Activated naive CD8-positive, alpha-beta T cell treated with anti-CD3 and anti-CD28 coated beads, Interleukin-2, amount 50 U/mL, for 24 hours (primary cell): ENCODE measurements at regions not wholly inside any gene's neighbourhood (a gene's known extent, or its start where the extent isn't known, plus 50 kb on each side); places are given as distances from the start of the nearest gene placed in this dataset.

Experiments used
- ATAC-seq: fragments of 150-1000 bp; cut with Tn5 transposase; one replicate; pipeline ENCODE4 v1.10.0; 2021
- DNase-seq: peaks from one replicate; pipeline ENCODE4 v3.0.0; 2021
- H3K27ac Mint-ChIP-seq: one replicate; pipeline ENCODE4 v1.8.0; 2021; ENCODE audit warnings: mild to moderate bottlenecking, mixed read lengths
- H3K27me3 Mint-ChIP-seq: one replicate; pipeline ENCODE4 v1.8.0; 2021; ENCODE audit warnings: mixed read lengths
- H3K36me3 Mint-ChIP-seq: one replicate; pipeline ENCODE4 v1.8.0; 2021; ENCODE audit warnings: low read depth, mixed read lengths
- H3K4me1 Mint-ChIP-seq: one replicate; pipeline ENCODE4 v1.8.0; 2021; ENCODE audit warnings: mixed read lengths
- H3K4me3 Mint-ChIP-seq: one replicate; pipeline ENCODE4 v1.8.0; 2021; ENCODE audit warnings: mild to moderate bottlenecking, moderate library complexity, mixed read lengths
- H3K9me3 Mint-ChIP-seq: one replicate; pipeline ENCODE4 v1.8.0; 2021; ENCODE audit warnings: mixed read lengths

GRCh38 chr3:76687019-76687418 lies 352.9 kb upstream of the ROBO2 start:
- no peaks in the 10 kb centered on the region for H3K36me3 Mint-ChIP-seq
- no peak for DNase-seq
- no peaks in the 10 kb centered on the region for H3K4me1 Mint-ChIP-seq
- H3K9me3 Mint-ChIP-seq, result peaks cover 22% of the 10 kb centered on the region
- H3K4me3 Mint-ChIP-seq, result no peak overlapping the region
- no peaks in the 10 kb centered on the region for H3K27me3 Mint-ChIP-seq
- ATAC-seq, result no peak
- H3K27ac Mint-ChIP-seq, result no peak overlapping the region

DNA sequence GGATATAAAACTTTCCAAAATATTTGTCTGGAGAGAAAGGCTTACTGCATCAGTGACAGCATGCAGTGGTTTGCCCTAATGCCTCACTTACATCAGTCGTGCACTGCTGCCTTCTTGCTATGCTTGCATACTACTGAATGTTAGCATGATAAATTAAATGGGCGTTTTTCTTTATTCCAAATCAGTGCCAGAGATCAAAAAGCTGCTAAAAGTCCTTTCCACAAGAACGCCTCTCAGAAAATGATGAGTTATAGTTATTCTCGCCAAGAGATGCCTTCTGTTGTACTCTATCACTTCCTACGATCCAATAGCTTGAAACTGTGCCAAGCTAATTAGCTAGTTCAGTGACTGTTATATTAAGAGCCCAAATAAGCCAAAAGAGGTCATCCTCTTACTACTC lies 345.8 kb upstream of the ROBO2 start:
- H3K27ac Mint-ChIP-seq, result no peak overlapping the region
- DNase-seq, result no peak
- no peak for ATAC-seq
- no peaks in the 10 kb centered on the region for H3K36me3 Mint-ChIP-seq
- H3K9me3 Mint-ChIP-seq, result peaks cover 24% of the 10 kb centered on the region
- H3K27me3 Mint-ChIP-seq, result no peaks in the 10 kb centered on the region
- H3K4me1 Mint-ChIP-seq, result no peaks in the 10 kb centered on the region
- H3K4me3 Mint-ChIP-seq, result no peak overlapping the region

DNA sequence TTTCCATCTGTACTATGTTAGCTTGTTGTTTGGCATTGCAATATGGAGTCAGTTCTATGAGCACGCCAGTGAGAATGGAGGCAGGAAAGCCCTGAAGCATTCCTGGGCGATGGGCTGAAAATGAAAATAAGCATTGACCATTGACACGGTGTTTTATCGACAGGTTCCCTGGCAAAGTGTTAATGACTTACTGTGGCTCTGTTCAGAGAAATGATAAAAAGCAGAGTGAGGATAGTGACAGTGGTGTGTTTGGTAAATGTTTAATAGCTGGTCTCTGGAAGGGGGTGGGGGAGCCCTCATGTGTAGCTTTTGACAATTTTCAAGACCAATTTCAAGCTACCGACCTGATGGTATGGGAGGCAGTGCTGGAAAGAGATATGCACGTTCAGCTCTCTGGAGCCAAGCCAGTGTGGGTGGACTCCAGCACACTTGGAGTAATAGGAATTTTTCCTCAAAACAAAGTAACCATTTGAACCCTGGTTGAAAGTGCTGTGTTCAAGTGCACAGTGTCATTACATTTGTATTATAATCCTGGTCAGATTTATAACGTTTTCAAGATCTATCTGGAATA lies 341.7 kb upstream of the ROBO2 start:
- H3K36me3 Mint-ChIP-seq, result no peaks in the 10 kb centered on the region
- H3K27me3 Mint-ChIP-seq, result no peaks in the 10 kb centered on the region
- no peaks in the 10 kb centered on the region for H3K4me1 Mint-ChIP-seq
- no peak overlapping the region for H3K4me3 Mint-ChIP-seq
- DNase-seq (no peak), ATAC-seq (no peak)
- no peak overlapping the region for H3K27ac Mint-ChIP-seq
- H3K9me3 Mint-ChIP-seq, result peaks cover 18% of the 10 kb centered on the region

DNA sequence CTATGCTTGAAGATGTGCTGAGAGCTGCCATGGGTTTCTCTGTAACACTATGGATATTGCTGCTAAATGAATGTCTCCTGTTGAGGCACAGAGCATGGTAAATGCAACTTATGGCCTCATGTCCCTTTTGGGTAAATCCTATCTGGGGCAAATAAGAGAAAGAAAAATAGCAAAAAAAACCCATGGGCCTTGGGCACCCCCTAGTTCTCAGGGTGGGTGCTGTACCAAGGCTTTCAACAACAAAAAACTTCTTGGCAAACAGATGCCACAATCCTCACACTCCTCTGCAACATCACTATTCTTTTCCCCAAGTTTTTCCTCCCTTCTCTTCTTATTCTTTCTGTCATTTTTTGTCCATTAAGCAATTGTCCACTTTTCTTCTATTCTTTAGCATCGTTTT lies 340.1 kb upstream of the ROBO2 start:
- Mint-ChIP-seq H3K27me3 (no peaks in the 10 kb centered on the region), H3K36me3 (no peaks in the 10 kb centered on the region), H3K9me3 (peaks cover 22% of the 10 kb centered on the region), H3K27ac (no peak overlapping the region), H3K4me1 (no peaks in the 10 kb centered on the region), H3K4me3 (no peak overlapping the region)
- no peak for DNase-seq
- ATAC-seq, result no peak

DNA sequence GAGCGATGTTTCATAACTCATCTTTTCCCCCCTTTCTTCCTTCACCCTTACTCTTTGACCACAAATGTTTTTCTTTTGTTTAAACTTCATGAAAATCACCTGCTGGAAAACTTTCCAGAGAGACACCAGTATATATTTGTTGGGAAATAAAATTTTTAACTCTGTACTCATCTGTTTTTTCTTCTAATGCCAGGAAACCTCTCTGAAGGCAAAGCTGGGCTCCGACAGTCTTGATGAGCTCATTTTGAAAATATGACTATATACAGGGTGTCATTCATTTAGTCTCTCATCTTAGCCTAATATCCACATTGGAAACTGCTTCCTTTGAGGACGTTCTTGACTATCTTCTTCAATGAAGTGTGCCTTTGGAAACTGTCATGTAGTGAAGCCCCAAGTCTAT lies 339.6 kb upstream of the ROBO2 start:
- DNase-seq (no peak), ATAC-seq (no peak)
- no peaks in the 10 kb centered on the region for H3K27me3 Mint-ChIP-seq
- no peak overlapping the region for H3K4me3 Mint-ChIP-seq
- no peak overlapping the region for H3K27ac Mint-ChIP-seq
- no peaks in the 10 kb centered on the region for H3K36me3 Mint-ChIP-seq
- H3K9me3 Mint-ChIP-seq, result peaks cover 22% of the 10 kb centered on the region
- H3K4me1 Mint-ChIP-seq, result no peaks in the 10 kb centered on the region

GRCh38 chr3:76702676-76703075 lies 337.2 kb upstream of the ROBO2 start:
- Mint-ChIP-seq H3K4me3 (no peak overlapping the region), H3K27me3 (no peaks in the 10 kb centered on the region), H3K36me3 (no peaks in the 10 kb centered on the region), H3K27ac (no peak overlapping the region), H3K9me3 (peaks cover 16% of the 10 kb centered on the region), H3K4me1 (no peaks in the 10 kb centered on the region)
- ATAC-seq (no peak), DNase-seq (no peak)

GRCh38 chr3:76715426-76715825 lies 324.5 kb upstream of the ROBO2 start:
- no peaks in the 10 kb centered on the region for H3K36me3 Mint-ChIP-seq
- no peak for DNase-seq
- H3K27ac Mint-ChIP-seq, result no peak overlapping the region
- no peak for ATAC-seq
- H3K4me3 Mint-ChIP-seq, result no peak overlapping the region
- H3K4me1 Mint-ChIP-seq, result no peaks in the 10 kb centered on the region
- H3K9me3 Mint-ChIP-seq, result peaks cover 15% of the 10 kb centered on the region
- no peaks in the 10 kb centered on the region for H3K27me3 Mint-ChIP-seq

DNA sequence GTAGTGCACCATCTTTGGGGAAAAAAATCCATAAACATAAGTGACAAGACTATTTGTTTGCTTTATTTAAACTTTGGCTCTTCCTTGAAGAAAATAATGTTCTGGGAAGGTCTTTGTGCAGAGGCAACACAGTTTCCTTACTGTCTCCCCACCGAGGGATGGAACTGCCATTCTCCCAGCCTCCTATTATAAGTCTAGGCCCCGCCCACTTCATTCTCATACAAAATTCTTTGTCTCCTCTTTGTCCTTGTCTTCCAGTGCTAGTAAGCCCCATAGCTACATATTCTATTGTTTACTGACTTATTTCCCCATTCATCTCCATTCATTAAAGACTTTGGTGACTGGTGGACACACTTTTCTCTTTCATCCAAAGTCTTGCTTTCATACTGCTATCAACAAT lies 316.5 kb upstream of the ROBO2 start:
- no peaks in the 10 kb centered on the region for H3K36me3 Mint-ChIP-seq
- H3K27ac Mint-ChIP-seq, result no peak overlapping the region

GRCh38 chr3:76724075-76724474 lies 315.8 kb upstream of the ROBO2 start:
- no peak overlapping the region for H3K27ac Mint-ChIP-seq
- DNase-seq, result no peak
- peaks cover 30% of the 10 kb centered on the region for H3K9me3 Mint-ChIP-seq
- no peaks in the 10 kb centered on the region for H3K36me3 Mint-ChIP-seq
- H3K27me3 Mint-ChIP-seq, result no peaks in the 10 kb centered on the region
- no peak for ATAC-seq
- no peak overlapping the region for H3K4me3 Mint-ChIP-seq
- H3K4me1 Mint-ChIP-seq, result no peaks in the 10 kb centered on the region

More for the DNA sequence above, 316.5 kb upstream of the ROBO2 start:
- H3K4me3 Mint-ChIP-seq, result no peak overlapping the region
- H3K9me3 Mint-ChIP-seq, result peaks cover 30% of the 10 kb centered on the region
- ATAC-seq (no peak), DNase-seq (no peak)
- H3K27me3 Mint-ChIP-seq, result no peaks in the 10 kb centered on the region
- H3K4me1 Mint-ChIP-seq, result no peaks in the 10 kb centered on the region

- H3K9me3 Mint-ChIP-seq, result peaks cover 30% of the 10 kb centered on the region
- no peak for ATAC-seq
- DNase-seq, result no peak
- H3K4me1 Mint-ChIP-seq, result no peaks in the 10 kb centered on the region
- H3K4me3 Mint-ChIP-seq, result no peak overlapping the region
- no peaks in the 10 kb centered on the region for H3K27me3 Mint-ChIP-seq
- no peaks in the 10 kb centered on the region for H3K36me3 Mint-ChIP-seq
- no peak overlapping the region for H3K27ac Mint-ChIP-seq
These were observed 315.2 kb upstream of the ROBO2 start for GRCh38 chr3:76724706-76725105.

GRCh38 chr3:76726034-76726433 lies 313.9 kb upstream of the ROBO2 start:
- DNase-seq, result no peak
- Mint-ChIP-seq H3K27ac (no peak overlapping the region), H3K9me3 (peaks cover 30% of the 10 kb centered on the region), H3K27me3 (no peaks in the 10 kb centered on the region), H3K4me3 (no peak overlapping the region), H3K36me3 (no peaks in the 10 kb centered on the region), H3K4me1 (no peaks in the 10 kb centered on the region)
- no peak for ATAC-seq

GRCh38 chr3:76728426-76728825 lies 311.5 kb upstream of the ROBO2 start:
- Mint-ChIP-seq H3K27me3 (no peaks in the 10 kb centered on the region), H3K27ac (no peak overlapping the region), H3K36me3 (no peaks in the 10 kb centered on the region), H3K4me3 (no peak overlapping the region), H3K4me1 (no peaks in the 10 kb centered on the region), H3K9me3 (peaks cover 37% of the 10 kb centered on the region)
- ATAC-seq (no peak), DNase-seq (no peak)

DNA sequence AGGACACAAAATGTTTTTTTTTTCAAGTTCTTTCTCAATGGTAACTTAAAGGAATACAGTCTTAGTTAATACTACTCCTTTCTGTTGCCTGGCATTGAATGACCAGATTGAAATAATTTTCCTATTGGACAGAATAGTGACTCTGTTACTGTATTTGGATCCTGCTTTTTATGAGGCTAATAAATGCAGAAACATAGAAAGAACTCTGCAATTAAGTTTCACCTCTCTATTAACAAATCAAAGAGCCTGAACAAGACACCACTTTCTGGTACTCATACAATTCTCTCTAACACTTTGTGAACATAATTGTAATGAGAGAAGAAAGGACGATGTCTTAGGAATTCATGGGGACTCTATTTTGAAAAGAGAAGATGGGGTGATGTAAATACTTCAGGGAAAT lies 308.4 kb upstream of the ROBO2 start:
- no peak overlapping the region for H3K27ac Mint-ChIP-seq
- H3K4me1 Mint-ChIP-seq, result no peaks in the 10 kb centered on the region
- H3K36me3 Mint-ChIP-seq, result no peaks in the 10 kb centered on the region
- H3K4me3 Mint-ChIP-seq, result no peak overlapping the region
- ATAC-seq, result no peak
- H3K27me3 Mint-ChIP-seq, result no peaks in the 10 kb centered on the region
- peaks cover 15% of the 10 kb centered on the region for H3K9me3 Mint-ChIP-seq
- DNase-seq, result no peak

GRCh38 chr3:76733073-76733759 lies 306.7 kb upstream of the ROBO2 start:
- Mint-ChIP-seq H3K27me3 (no peaks in the 10 kb centered on the region), H3K9me3 (peaks cover 17% of the 10 kb centered on the region), H3K36me3 (no peaks in the 10 kb centered on the region), H3K4me3 (no peak overlapping the region), H3K27ac (no peak overlapping the region), H3K4me1 (no peaks in the 10 kb centered on the region)
- DNase-seq (no peak), ATAC-seq (no peak)

DNA sequence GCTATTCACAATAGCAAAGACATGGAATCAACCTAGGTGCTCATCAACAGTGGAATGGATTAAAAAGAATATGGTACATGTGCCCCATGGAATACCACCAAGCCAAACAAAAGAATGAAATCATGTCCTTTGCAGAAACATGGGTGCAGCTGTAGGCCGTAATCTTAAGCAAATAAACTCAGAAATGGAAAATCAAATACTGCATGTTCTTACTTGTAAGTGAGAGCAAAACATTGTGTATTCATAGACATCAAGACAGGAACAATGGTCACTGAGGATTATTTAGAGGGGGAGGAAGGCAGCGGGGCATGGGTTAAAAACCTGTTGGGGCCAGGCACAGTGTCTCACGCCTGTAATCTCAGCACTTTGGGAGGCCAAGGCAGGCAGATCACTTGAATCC lies 304.7 kb upstream of the ROBO2 start:
- DNase-seq, result no peak
- Mint-ChIP-seq H3K4me1 (no peaks in the 10 kb centered on the region), H3K4me3 (no peak overlapping the region), H3K9me3 (peaks cover 25% of the 10 kb centered on the region), H3K27ac (no peak overlapping the region), H3K27me3 (no peaks in the 10 kb centered on the region), H3K36me3 (no peaks in the 10 kb centered on the region)
- no peak for ATAC-seq

GRCh38 chr3:76753599-76753998 lies 286.3 kb upstream of the ROBO2 start:
- no peak for ATAC-seq
- Mint-ChIP-seq H3K27ac (no peak overlapping the region), H3K4me1 (no peaks in the 10 kb centered on the region), H3K27me3 (no peaks in the 10 kb centered on the region), H3K4me3 (no peak overlapping the region), H3K36me3 (no peaks in the 10 kb centered on the region), H3K9me3 (peaks cover 5% of the 10 kb centered on the region)
- DNase-seq, result no peak
